Mesodermal cell (in vitro differentiated cells): ENCODE measurements at regions not wholly inside any gene's neighbourhood (a gene's known extent, or its start where the extent isn't known, plus 50 kb on each side); places are given as distances from the start of the nearest gene placed in this dataset.
A peak's percentile ranks its signal among the peaks of the same experiment; 100 is the strongest.

Source experiments
- H3K27ac ChIP-seq: 2 replicates; pipeline ENCODE4 v1.7.0; 2013; ENCODE audit warnings: mild to moderate bottlenecking, low read depth, low read length, moderate library complexity; ENCODE audit not compliant: severe bottlenecking
- H3K36me3 ChIP-seq: 2 replicates; pipeline ENCODE4 v1.7.1; 2013; ENCODE audit warnings: mild to moderate bottlenecking, low read length, moderate library complexity; ENCODE audit not compliant: control insufficient read depth, insufficient read depth
- H3K4me1 ChIP-seq: one replicate; pipeline ENCODE4 v1.7.1; 2013; ENCODE audit warnings: mild to moderate bottlenecking, low read length; ENCODE audit not compliant: insufficient read depth, control insufficient read depth, poor library complexity, severe bottlenecking
- H3K4me3 ChIP-seq: 2 replicates; pipeline ENCODE4 v1.7.0; 2013; ENCODE audit warnings: low read length, control low read depth, mild to moderate bottlenecking; ENCODE audit not compliant: insufficient read depth, poor library complexity, severe bottlenecking; ENCODE audit errors: extremely low read depth
- H3K9me3 ChIP-seq: 2 replicates; pipeline ENCODE4 v1.7.1; 2013; ENCODE audit warnings: mild to moderate bottlenecking, low read length, moderate library complexity; ENCODE audit not compliant: control insufficient read depth
- WGBS, 2 experiments: methylation state at CpG; one replicate each; pipeline ENCODE4 v1.1.5; 2013; ENCODE audit warnings: missing lambda C conversion rate in 2 of 2; ENCODE audit not compliant: insufficient coverage in 2 of 2; 5-methylcytosine and 5-hydroxymethylcytosine counted together

- no peak overlapping the region for H3K27ac ChIP-seq
- WGBS, 2 experiments: 100% methylated on average over 1 to 2 of the region's 2 CpGs
- no peak overlapping the region for H3K4me3 ChIP-seq
Observed at GRCh38 chr2:38509947-38510326, 92.8 kb downstream of the HNRNPLL start.

GRCh38 chr2:38509314-38509946, 93.3 kb downstream of the HNRNPLL start:
- Histone ChIP-seq H3K4me3 (no peak overlapping the region), H3K9me3 (no peaks in the 10 kb centered on the region), H3K36me3 (no peaks in the 10 kb centered on the region), H3K27ac (no peak overlapping the region), H3K4me1 (no peaks in the 10 kb centered on the region)
- 89 to 94% methylated on average over 4 to 5 of the region's 5 CpGs for WGBS, 2 experiments

More at GRCh38 chr2:38509947-38510326, 92.8 kb downstream of the HNRNPLL start:
- no peaks in the 10 kb centered on the region for H3K36me3 ChIP-seq
- H3K4me1 ChIP-seq: peaks cover 4% of the 10 kb centered on the region
- no peaks in the 10 kb centered on the region for H3K9me3 ChIP-seq

- Histone ChIP-seq H3K36me3 (no peaks in the 10 kb centered on the region), H3K4me1 (no peaks in the 10 kb centered on the region), H3K9me3 (no peaks in the 10 kb centered on the region), H3K4me3 (no peak overlapping the region), H3K27ac (no peak overlapping the region)
- WGBS, 2 experiments: 29 to 42% methylated on average over 8 to 9 of the region's 10 CpGs
Observed at GRCh38 chr2:38508311-38509039, 94.3 kb downstream of the HNRNPLL start.

- WGBS, 2 experiments: no CpG with 5 or more reads among the region's 1 CpG
- H3K36me3 ChIP-seq: no peaks in the 10 kb centered on the region
Observed at GRCh38 chr2:38507712-38508111, 95.0 kb downstream of the HNRNPLL start.

GRCh38 chr2:38505779-38506178, 96.9 kb downstream of the HNRNPLL start:
- WGBS, 2 experiments: 83% methylated on average over 1 of the region's 3 CpGs; no CpG with 5 or more reads in 1 of the 2 experiments
- no peaks in the 10 kb centered on the region for H3K36me3 ChIP-seq
- H3K27ac ChIP-seq: no peak overlapping the region
- H3K4me3 ChIP-seq: no peak overlapping the region
- H3K4me1 ChIP-seq: no peaks in the 10 kb centered on the region
- peaks cover 15% of the 10 kb centered on the region for H3K9me3 ChIP-seq

More at GRCh38 chr2:38507712-38508111, 95.0 kb downstream of the HNRNPLL start:
- Histone ChIP-seq H3K4me3 (no peak overlapping the region), H3K27ac (no peak overlapping the region), H3K4me1 (no peaks in the 10 kb centered on the region), H3K9me3 (peaks cover under 1% of the 10 kb centered on the region)

- 79% methylated on average over 3 of the region's 3 CpGs; no CpG with 5 or more reads in 1 of the 2 experiments for WGBS, 2 experiments
- H3K9me3 ChIP-seq: peaks cover 15% of the 10 kb centered on the region
- H3K27ac ChIP-seq: no peak overlapping the region
- no peaks in the 10 kb centered on the region for H3K36me3 ChIP-seq
- H3K4me3 ChIP-seq: no peak overlapping the region
- H3K4me1 ChIP-seq: peaks cover 8% of the 10 kb centered on the region
Observed at GRCh38 chr2:38504169-38504568, 98.6 kb downstream of the HNRNPLL start.

- peaks cover 15% of the 10 kb centered on the region for H3K9me3 ChIP-seq
- 70 to 100% methylated on average over 1 of the region's 1 CpG for WGBS, 2 experiments
- H3K36me3 ChIP-seq: no peaks in the 10 kb centered on the region
- peaks cover 13% of the 10 kb centered on the region for H3K4me1 ChIP-seq
- H3K4me3 ChIP-seq: no peak overlapping the region
- no peak overlapping the region for H3K27ac ChIP-seq
Observed at GRCh38 chr2:38502107-38502506, 100.6 kb downstream of the HNRNPLL start.

GRCh38 chr2:38500283-38500634, 102.5 kb downstream of the HNRNPLL start:
- WGBS, 2 experiments: 81 to 84% methylated on average over 12 of the region's 12 CpGs
- Histone ChIP-seq H3K9me3 (peaks cover 15% of the 10 kb centered on the region), H3K4me3 (no peak overlapping the region), H3K36me3 (no peaks in the 10 kb centered on the region), H3K4me1 (peaks cover 13% of the 10 kb centered on the region), H3K27ac (no peak overlapping the region)

- peaks cover 13% of the 10 kb centered on the region for H3K4me1 ChIP-seq
- 58 to 67% methylated on average over 7 of the region's 9 CpGs for whole genome bisulfite sequencing, 2 experiments
- no peaks in the 10 kb centered on the region for H3K36me3 ChIP-seq
- H3K4me3 ChIP-seq: no peak overlapping the region
- peaks cover 15% of the 10 kb centered on the region for H3K9me3 ChIP-seq
- H3K27ac ChIP-seq: peak overlapping the region; percentile 36
Observed at GRCh38 chr2:38499548-38500282, 103.0 kb downstream of the HNRNPLL start.

GRCh38 chr2:38498045-38498481, 104.7 kb downstream of the HNRNPLL start:
- Histone ChIP-seq H3K27ac (no peak overlapping the region), H3K4me1 (peaks cover 13% of the 10 kb centered on the region), H3K36me3 (no peaks in the 10 kb centered on the region), H3K9me3 (peaks cover 15% of the 10 kb centered on the region), H3K4me3 (no peak overlapping the region)
- 88 to 90% methylated on average over 3 of the region's 3 CpGs for WGBS, 2 experiments
